ENCODE measurements at regions not wholly inside any gene's neighbourhood (a gene's known extent, or its start where the extent isn't known, plus 50 kb on each side); places are given as distances from the start of the nearest gene placed in this dataset.

GRCh38 chr6:29884261-29884660 is 56.6 kb downstream of the HLA-G start:
- DNase-seq (ENCODE audit: low spot score) = no peak

- no peak for DNase-seq (ENCODE audit: low spot score)
These were observed 55.6 kb upstream of the HLA-A start for GRCh38 chr6:29886701-29887100.

- DNase-seq (ENCODE audit: low spot score) = peak; percentile 16
These were observed 55.0 kb upstream of the HLA-A start for GRCh38 chr6:29887330-29887818.

DNA sequence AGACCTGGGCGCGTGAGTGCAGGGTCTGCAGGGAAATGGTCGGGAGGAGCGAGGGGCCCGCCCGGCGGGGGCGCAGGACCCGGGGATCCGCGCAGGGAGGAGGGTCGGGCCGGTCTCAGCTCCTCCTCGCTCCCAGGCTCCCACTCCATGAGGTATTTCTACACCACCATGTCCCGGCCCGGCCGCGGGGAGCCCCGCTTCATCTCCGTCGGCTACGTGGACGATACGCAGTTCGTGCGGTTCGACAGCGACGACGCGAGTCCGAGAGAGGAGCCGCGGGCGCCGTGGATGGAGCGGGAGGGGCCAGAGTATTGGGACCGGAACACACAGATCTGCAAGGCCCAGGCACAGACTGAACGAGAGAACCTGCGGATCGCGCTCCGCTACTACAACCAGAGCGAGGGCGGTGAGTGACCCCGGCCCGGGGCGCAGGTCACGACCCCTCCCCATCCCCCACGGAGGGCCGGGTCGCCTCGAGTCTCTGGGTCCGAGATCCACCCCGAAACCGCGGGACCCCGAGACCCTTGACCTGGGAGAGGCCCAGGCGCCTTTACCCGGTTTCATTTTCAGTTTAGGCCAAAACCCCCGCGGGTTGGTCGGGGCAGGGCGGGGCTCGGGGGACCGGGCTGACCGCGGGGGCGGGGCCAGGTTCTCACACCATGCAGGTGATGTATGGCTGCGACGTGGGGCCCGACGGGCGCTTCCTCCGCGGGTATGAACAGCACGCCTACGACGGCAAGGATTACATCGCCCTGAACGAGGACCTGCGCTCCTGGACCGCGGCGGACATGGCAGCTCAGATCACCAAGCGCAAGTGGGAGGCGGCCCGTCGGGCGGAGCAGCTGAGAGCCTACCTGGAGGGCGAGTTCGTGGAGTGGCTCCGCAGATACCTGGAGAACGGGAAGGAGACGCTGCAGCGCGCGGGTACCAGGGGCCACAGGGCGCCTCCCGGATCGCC is 54.2 kb upstream of the HLA-A start:
- peak; percentile 19 for DNase-seq (ENCODE audit: low spot score)
